A673 (cell line): ENCODE measurements at regions not wholly inside any gene's neighbourhood (a gene's known extent, or its start where the extent isn't known, plus 50 kb on each side); places are given as distances from the start of the nearest gene placed in this dataset.

ENCODE experiments used
- BruUV-seq: library from RNA; stranded (reverse); fragments of 400-500 nt; replicated peaks from 2 replicates; lab custom pipeline; 2021; lab: Mats Ljungman, UMichigan
- CTCF ChIA-PET: fragments of 300-600 bp; sonication (Branson Sonifier 250); formaldehyde crosslinking; loops from one replicate; lab custom pipeline; 2022; ENCODE audit warnings: antibody characterized with exemption; lab: Charles Lee
- POLR2A ChIA-PET: fragments of 300-600 bp; sonication (Branson Sonifier 250); formaldehyde crosslinking; loops from one replicate; lab custom pipeline; 2022; ENCODE audit warnings: antibody characterized with exemption; ENCODE audit not compliant: low non-redundant PET; lab: Charles Lee
- DNase-seq: peaks from one replicate; pipeline ENCODE4 v3.0.0-alpha.2; 2015; ENCODE audit warnings: low spot score
- H3K27ac ChIP-seq: fragments of 200-600 bp; sonication (generic); 2 replicates; pipeline ENCODE4 v1.5.1; 2016; ENCODE audit warnings: mixed run types, low read depth, mild to moderate bottlenecking, mixed read lengths, antibody characterized with exemption, low read length; ENCODE audit not compliant: poor library complexity, severe bottlenecking
- H3K27me3 ChIP-seq: fragments of 200-600 bp; sonication (generic); replicated peaks from 2 replicates; pipeline ENCODE4 v1.6.1; 2017; ENCODE audit warnings: mixed run types, low read depth, mild to moderate bottlenecking, mixed read lengths, antibody characterized with exemption, low read length; ENCODE audit not compliant: insufficient read depth, poor library complexity
- H3K36me3 ChIP-seq: fragments of 200-600 bp; sonication (generic); 2 replicates; pipeline ENCODE4 v1.6.1; 2016; ENCODE audit warnings: mixed run types, mild to moderate bottlenecking, mixed read lengths, antibody characterized with exemption, low read length; ENCODE audit not compliant: insufficient read depth, poor library complexity, severe bottlenecking
- H3K4me1 ChIP-seq: fragments of 200-600 bp; sonication (generic); 2 replicates; pipeline ENCODE4 v1.6.1; 2017; ENCODE audit warnings: mixed run types, mild to moderate bottlenecking, mixed read lengths, antibody characterized with exemption, low read length; ENCODE audit not compliant: insufficient read depth, poor library complexity, severe bottlenecking
- H3K4me3 ChIP-seq: fragments of 200-600 bp; sonication (generic); 2 replicates; pipeline ENCODE4 v1.5.1; 2016; ENCODE audit warnings: low read depth, mixed run types, mild to moderate bottlenecking, mixed read lengths, low read length; ENCODE audit not compliant: poor library complexity, severe bottlenecking
- H3K9me3 ChIP-seq: fragments of 200-600 bp; sonication (generic); 2 replicates; pipeline ENCODE4 v1.6.1; 2016; ENCODE audit warnings: mixed run types, low read depth, mild to moderate bottlenecking, mixed read lengths, antibody characterized with exemption, low read length; ENCODE audit not compliant: poor library complexity, severe bottlenecking
- CTCF ChIP-seq: fragments of 300-800, 200-600 bp; sonication (generic); conservative IDR thresholded peaks from 2 replicates; pipeline ENCODE4 v1.5.1; 2017; ENCODE audit warnings: low read depth, mild to moderate bottlenecking, antibody characterized with exemption, low read length, moderate library complexity, mixed read lengths
- EZH2 ChIP-seq: fragments of 200-600 bp; sonication (generic); IDR thresholded peaks from 2 replicates; pipeline ENCODE4 v1.6.1; 2017; ENCODE audit warnings: borderline replicate concordance, low read depth, mild to moderate bottlenecking, mixed read lengths, antibody characterized with exemption, low read length; ENCODE audit not compliant: poor library complexity, severe bottlenecking
- intact Hi-C: fragments of 100-400 bp; cut with micrococcal nuclease; formaldehyde crosslinking; loops from one replicate; pipeline ENCODE4 v1.10.0; 2022; ENCODE audit not compliant: unreplicated experiment

DNA sequence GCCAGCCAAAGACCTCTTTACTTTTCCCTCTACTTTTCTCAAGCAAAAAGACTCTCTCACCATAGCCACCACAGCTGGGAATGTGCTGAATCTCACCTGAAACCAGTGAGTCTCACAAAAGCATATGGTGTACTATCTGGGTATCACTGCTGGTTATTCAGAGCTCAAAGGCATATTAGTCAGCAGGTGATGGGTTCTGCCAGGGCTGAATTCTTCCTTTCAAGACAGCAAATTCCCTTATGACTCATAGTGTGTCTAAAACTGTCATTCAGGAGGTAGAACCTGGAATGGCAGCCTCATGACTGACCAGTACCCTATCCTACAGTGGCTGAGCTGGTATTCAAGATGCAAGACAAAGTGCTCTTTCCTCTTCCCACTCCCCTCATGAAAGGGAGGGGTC is 2859.1 kb downstream of the PCDH9 start:
- ChIA-PET POLR2A (no interaction called here), CTCF (no interaction called here)
- no peak for TF ChIP-seq CTCF
- TF ChIP-seq EZH2, result no peak
- no TSS peak for BruUV-seq
- Histone ChIP-seq H3K27ac (no peak overlapping the region), H3K36me3 (no peaks in the 10 kb centered on the region), H3K27me3 (no peaks in the 10 kb centered on the region), H3K9me3 (no peaks in the 10 kb centered on the region), H3K4me3 (no peak overlapping the region), H3K4me1 (no peaks in the 10 kb centered on the region)
- no peak for DNase-seq
- intact Hi-C loops, result no loop called here

- POLR2A ChIA-PET, result no interaction called here
- CTCF ChIA-PET, result no interaction called here
- no TSS peak for BruUV-seq
- Histone ChIP-seq H3K27ac (no peak overlapping the region), H3K9me3 (no peaks in the 10 kb centered on the region), H3K4me3 (no peak overlapping the region), H3K4me1 (no peaks in the 10 kb centered on the region), H3K27me3 (no peaks in the 10 kb centered on the region), H3K36me3 (no peaks in the 10 kb centered on the region)
- intact Hi-C loops, result no loop called here
- peak; percentile 21 for DNase-seq
- TF ChIP-seq CTCF (no peak), EZH2 (no peak)
Measured at GRCh38 chr13:64369121-64369520, 2861.0 kb downstream of the PCDH9 start.

GRCh38 chr13:64362564-64362963 is 2867.6 kb downstream of the PCDH9 start:
- Histone ChIP-seq H3K9me3 (no peaks in the 10 kb centered on the region), H3K27ac (no peak overlapping the region), H3K4me1 (no peaks in the 10 kb centered on the region), H3K36me3 (no peaks in the 10 kb centered on the region), H3K27me3 (no peaks in the 10 kb centered on the region), H3K4me3 (no peak overlapping the region)
- ChIA-PET POLR2A (no interaction called here), CTCF (no interaction called here)
- TF ChIP-seq CTCF (no peak), EZH2 (no peak)
- DNase-seq, result no peak
- BruUV-seq, result no TSS peak
- intact Hi-C loops, result no loop called here
